ACC112 (cell line): ENCODE measurements at regions not wholly inside any gene's neighbourhood (a gene's known extent, or its start where the extent isn't known, plus 50 kb on each side); places are given as distances from the start of the nearest gene placed in this dataset.
A peak's percentile ranks its signal among the peaks of the same experiment; 100 is the strongest.
"Not testable (repeated sequence)": the region's sequence is repeated elsewhere in the genome, so short reads cannot be mapped to it uniquely, and the experiment has no call there.

ENCODE experiments used
- H2AFZ ChIP-seq: fragments of 200-600 bp; sonication (generic); one replicate; pipeline ENCODE4 v1.6.0; 2017; ENCODE audit warnings: antibody characterized with exemption, low read length; ENCODE audit not compliant: unreplicated experiment
- H3K27ac ChIP-seq: fragments of 200-600 bp; sonication (generic); 2 replicates; pipeline ENCODE4 v1.5.1; 2014; ENCODE audit warnings: low read depth, mild to moderate bottlenecking, antibody characterized with exemption, low read length, moderate library complexity
- H3K27me3 ChIP-seq: fragments of 200-600 bp; sonication (generic); 2 replicates; pipeline ENCODE4 v1.6.1; 2014; ENCODE audit warnings: mild to moderate bottlenecking, antibody characterized with exemption, low read length, moderate library complexity, mixed read lengths; ENCODE audit not compliant: insufficient read depth
- H3K36me3 ChIP-seq: fragments of 200-600 bp; sonication (generic); 2 replicates; pipeline ENCODE4 v1.6.1; 2016; ENCODE audit warnings: mild to moderate bottlenecking, antibody characterized with exemption, low read length, moderate library complexity, mixed read lengths; ENCODE audit not compliant: insufficient read depth
- H3K4me1 ChIP-seq: fragments of 200-600 bp; sonication (generic); one replicate; pipeline ENCODE4 v1.6.1; 2016; ENCODE audit warnings: low read length, mixed read lengths; ENCODE audit not compliant: insufficient read depth, unreplicated experiment, control insufficient read depth
- H3K4me3 ChIP-seq: fragments of 200-600 bp; sonication (generic); 2 replicates; pipeline ENCODE4 v1.5.1; 2014; ENCODE audit warnings: mild to moderate bottlenecking, low read depth, low read length
- H3K79me2 ChIP-seq: fragments of 200-600 bp; sonication (generic); one replicate; pipeline ENCODE4 v1.6.0; 2016; ENCODE audit warnings: low read length; ENCODE audit not compliant: control insufficient read depth, unreplicated experiment, insufficient read depth

DNA sequence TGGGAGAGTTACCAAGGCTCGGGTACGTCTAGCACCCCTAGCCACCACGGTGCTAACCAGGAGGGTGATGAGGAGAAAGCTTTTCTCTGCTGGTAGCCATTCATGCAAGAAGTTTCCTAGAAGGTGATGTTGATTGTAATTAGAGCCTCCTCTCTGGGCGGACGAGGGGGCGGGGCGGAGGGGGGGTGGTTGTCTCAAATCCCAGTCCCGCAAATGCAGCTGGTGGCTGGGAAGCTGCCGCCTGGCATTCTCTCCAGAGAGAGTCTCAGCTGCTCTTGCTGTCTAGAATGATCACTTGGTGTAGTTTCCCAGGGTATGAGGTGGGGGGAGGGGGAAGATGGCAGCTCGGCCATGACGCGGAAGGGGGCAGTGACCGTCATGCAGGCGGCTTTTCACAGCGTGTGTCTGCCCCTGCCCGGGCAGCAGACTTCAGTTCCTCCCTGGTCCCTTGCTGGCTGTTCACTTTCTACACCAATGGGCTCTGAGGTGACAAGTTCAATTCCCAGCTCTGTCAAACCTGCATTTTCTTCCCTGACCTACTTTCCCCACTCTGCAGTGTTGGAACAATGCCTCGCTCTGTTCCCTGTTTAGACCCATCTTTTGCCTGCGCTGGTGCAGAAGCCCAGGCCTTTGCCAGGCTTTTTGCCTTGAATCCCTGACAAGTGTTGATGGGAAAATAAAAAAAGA is 61.5 kb upstream of the KLF7 start:
- Histone ChIP-seq H2AFZ (peak overlapping the region; percentile 66), H3K36me3 (no peaks in the 10 kb centered on the region), H3K4me3 (no peak overlapping the region), H3K79me2 (no peaks in the 10 kb centered on the region), H3K27ac (no peak overlapping the region), H3K27me3 (no peaks in the 10 kb centered on the region), H3K4me1 (peaks cover 26% of the 10 kb centered on the region)

- Histone ChIP-seq H3K27me3 (no peaks in the 10 kb centered on the region), H2AFZ (no peak overlapping the region), H3K79me2 (no peaks in the 10 kb centered on the region), H3K4me3 (no peak overlapping the region), H3K27ac (no peak overlapping the region), H3K4me1 (peaks cover 25% of the 10 kb centered on the region), H3K36me3 (no peaks in the 10 kb centered on the region)
These were observed 62.0 kb upstream of the KLF7 start for GRCh38 chr2:207227749-207228145.

DNA sequence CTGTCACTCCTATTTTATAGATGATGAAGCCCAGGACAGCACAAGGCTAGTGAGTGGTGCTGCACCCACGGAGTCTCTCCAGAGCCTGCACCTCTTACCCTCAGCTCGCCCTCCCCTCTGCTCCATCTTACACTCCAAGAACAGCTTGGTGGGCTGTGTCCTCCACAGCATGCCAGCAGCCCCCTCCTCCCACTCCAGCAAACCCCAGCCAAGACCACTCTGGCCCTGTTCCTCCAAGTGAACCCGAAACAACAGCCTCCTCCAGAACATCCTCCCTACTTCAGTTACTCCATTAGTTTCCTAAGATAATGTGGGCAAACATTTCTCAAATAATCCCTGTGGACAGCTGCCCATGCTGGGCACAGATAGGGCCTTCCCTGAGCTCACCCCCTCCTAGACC is 62.7 kb upstream of the KLF7 start:
- no peaks in the 10 kb centered on the region for H3K79me2 ChIP-seq
- no peaks in the 10 kb centered on the region for H3K27me3 ChIP-seq
- H3K4me1 ChIP-seq: peaks cover 20% of the 10 kb centered on the region
- no peak overlapping the region for H3K27ac ChIP-seq
- no peak overlapping the region for H2AFZ ChIP-seq
- no peaks in the 10 kb centered on the region for H3K36me3 ChIP-seq
- no peak overlapping the region for H3K4me3 ChIP-seq

DNA sequence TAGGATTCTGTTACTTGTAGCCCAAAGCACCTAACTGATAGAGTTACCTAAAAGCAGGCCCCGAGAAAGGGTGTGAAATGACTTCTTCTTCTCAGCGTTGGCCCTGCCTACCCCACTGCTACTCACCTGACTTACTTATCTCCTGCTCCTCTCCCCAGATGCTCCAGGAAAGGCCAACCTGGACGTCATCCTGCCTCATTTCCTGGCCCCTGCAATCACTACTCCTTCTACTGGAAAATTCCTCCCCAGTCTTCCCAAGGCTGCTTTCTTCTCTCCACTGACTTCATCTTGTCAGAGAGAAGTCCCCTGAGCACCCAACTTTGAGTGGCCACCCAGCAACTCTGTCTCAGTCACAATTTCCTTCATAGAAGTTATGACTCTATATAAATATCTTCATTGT is 63.4 kb upstream of the KLF7 start:
- Histone ChIP-seq H3K4me3 (no peak overlapping the region), H3K27me3 (no peaks in the 10 kb centered on the region), H3K4me1 (peaks cover 20% of the 10 kb centered on the region), H3K27ac (no peak overlapping the region), H3K36me3 (no peaks in the 10 kb centered on the region), H3K79me2 (no peaks in the 10 kb centered on the region), H2AFZ (no peak overlapping the region)

GRCh38 chr2:207230261-207231105 is 64.7 kb upstream of the KLF7 start:
- Histone ChIP-seq H3K4me3 (no peak overlapping the region), H3K27me3 (no peaks in the 10 kb centered on the region), H2AFZ (no peak overlapping the region), H3K27ac (no peak overlapping the region), H3K36me3 (peaks cover 6% of the 10 kb centered on the region; the same call in 1 of the 2 replicates), H3K4me1 (peaks cover 21% of the 10 kb centered on the region), H3K79me2 (no peaks in the 10 kb centered on the region)

- H3K36me3 ChIP-seq: peaks cover 7% of the 10 kb centered on the region; the same call in 1 of the 2 replicates
These were observed 65.5 kb upstream of the KLF7 start for GRCh38 chr2:207231106-207231865.

DNA sequence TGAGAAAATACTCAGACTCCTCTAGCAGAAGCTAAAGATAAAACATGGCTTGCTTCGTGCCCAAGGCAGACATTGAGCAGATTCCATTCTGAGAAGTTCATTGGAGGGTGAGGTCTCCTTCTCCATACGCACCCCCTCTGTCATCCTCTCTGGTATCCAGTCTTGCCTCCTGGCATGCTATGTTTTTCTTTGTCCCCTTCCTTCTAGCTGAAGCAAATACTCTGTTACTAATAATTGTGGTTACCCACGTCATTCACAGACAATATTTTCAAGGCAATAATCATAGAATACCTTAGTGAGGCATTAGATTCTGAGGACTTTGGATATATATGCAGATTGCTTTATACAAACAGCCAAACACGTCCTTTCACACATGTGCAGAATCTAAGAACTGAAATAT is 66.2 kb upstream of the KLF7 start:
- peaks cover 22% of the 10 kb centered on the region for H3K4me1 ChIP-seq
- no peak overlapping the region for H3K4me3 ChIP-seq
- H3K79me2 ChIP-seq: no peaks in the 10 kb centered on the region
- H2AFZ ChIP-seq: no peak overlapping the region
- H3K36me3 ChIP-seq: peaks cover 7% of the 10 kb centered on the region; the same call in 1 of the 2 replicates
- H3K27me3 ChIP-seq: no peaks in the 10 kb centered on the region
- H3K27ac ChIP-seq: no peak overlapping the region

More at GRCh38 chr2:207231106-207231865, 65.5 kb upstream of the KLF7 start:
- Histone ChIP-seq H3K27me3 (no peaks in the 10 kb centered on the region), H3K4me3 (no peak overlapping the region), H3K4me1 (peaks cover 23% of the 10 kb centered on the region), H3K79me2 (no peaks in the 10 kb centered on the region), H3K27ac (no peak overlapping the region), H2AFZ (no peak overlapping the region)

DNA sequence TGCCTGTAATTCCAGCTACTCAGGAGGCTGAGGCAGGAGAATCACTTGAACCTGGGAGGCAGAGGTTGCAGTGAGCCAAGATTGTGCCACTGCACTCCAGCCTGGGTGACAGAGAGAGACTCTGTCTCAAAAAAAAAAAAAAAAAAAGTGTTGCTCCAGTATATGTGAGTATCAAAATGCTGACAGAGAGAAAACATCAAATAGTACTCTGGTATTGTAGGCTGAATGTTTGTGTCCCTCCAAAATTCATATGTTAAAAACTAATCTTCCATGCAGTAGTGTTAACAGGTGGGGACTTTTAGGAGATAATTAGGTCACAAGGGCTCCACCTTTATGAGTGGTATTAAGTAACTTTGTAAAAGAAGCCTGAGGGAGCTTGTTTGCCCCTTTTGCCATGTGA is 67.4 kb upstream of the KLF7 start:
- not testable (repeated sequence) for H3K27ac ChIP-seq, H3K79me2 ChIP-seq, H3K36me3 ChIP-seq, H3K27me3 ChIP-seq, H2AFZ ChIP-seq, H3K4me3 ChIP-seq
- H3K4me1 ChIP-seq: peaks cover 23% of the 10 kb centered on the region

DNA sequence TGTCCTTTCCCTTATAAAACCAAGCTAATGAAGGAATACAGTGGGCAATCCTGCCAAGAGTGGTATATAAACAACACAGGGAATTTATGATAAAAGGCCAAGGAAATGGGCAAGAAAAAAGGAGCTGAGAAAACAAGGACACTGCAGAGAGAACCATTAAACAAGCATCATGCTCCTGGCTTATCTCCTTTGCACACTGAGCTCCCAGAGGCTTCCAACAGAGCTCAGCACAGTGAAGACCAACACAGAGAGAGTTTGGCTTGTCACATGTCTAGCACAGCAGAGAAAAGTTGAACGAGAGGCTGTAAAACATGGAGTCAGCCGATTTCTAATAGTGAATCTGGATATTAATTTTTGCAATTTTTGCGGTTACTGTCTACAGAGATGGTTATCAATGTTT is 68.0 kb upstream of the KLF7 start:
- H3K27ac ChIP-seq: no peak overlapping the region
- no peak overlapping the region for H2AFZ ChIP-seq
- H3K36me3 ChIP-seq: peaks cover 7% of the 10 kb centered on the region; the same call in 1 of the 2 replicates
- peaks cover 29% of the 10 kb centered on the region for H3K4me1 ChIP-seq
- no peaks in the 10 kb centered on the region for H3K79me2 ChIP-seq
- no peak overlapping the region for H3K4me3 ChIP-seq
- H3K27me3 ChIP-seq: no peaks in the 10 kb centered on the region

DNA sequence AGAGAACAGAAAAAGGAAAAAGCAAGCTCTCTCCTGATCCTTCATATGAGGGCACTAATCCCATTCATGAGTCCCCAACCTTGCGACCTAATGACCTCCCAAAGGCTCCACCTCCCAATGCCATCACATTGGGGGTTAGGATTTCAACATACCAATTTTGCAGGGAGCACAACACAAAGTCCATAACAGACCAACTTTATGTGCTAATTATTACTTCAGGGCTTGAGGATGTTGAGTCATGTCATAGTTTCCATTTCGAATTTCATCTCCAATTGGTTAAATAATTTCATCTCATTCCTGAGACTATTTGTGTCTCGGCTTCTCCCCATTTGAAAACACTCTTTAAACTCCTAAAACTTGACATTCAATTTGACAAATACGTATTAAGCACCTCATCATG is 69.9 kb upstream of the KLF7 start:
- peaks cover 7% of the 10 kb centered on the region; the same call in 1 of the 2 replicates for H3K36me3 ChIP-seq
- no peak overlapping the region for H2AFZ ChIP-seq
- H3K27me3 ChIP-seq: no peaks in the 10 kb centered on the region
- no peak overlapping the region; the same call in 1 of the 2 replicates for H3K4me3 ChIP-seq
- peaks cover 44% of the 10 kb centered on the region for H3K4me1 ChIP-seq
- peaks cover 10% of the 10 kb centered on the region for H3K79me2 ChIP-seq
- peak overlapping the region; percentile 46 for H3K27ac ChIP-seq
